D721Med (cell line): ENCODE measurements at regions not wholly inside any gene's neighbourhood (a gene's known extent, or its start where the extent isn't known, plus 50 kb on each side); places are given as distances from the start of the nearest gene placed in this dataset.
"Not testable (repeated sequence)": the region's sequence is repeated elsewhere in the genome, so short reads cannot be mapped to it uniquely, and the experiment has no call there.

Experiments used
- DNase-seq: peaks from one replicate; pipeline ENCODE4 v3.0.0; 2011; ENCODE audit warnings: low spot score; ENCODE audit not compliant: insufficient read length
- FAIRE-seq: peaks from 2 replicates; lab custom pipeline; 2011; peaks lifted over from hg19 to GRCh38; lab: Jason Lieb, UNC
- TF ChIP-seq, protein P1 (sequence below): IDR thresholded peaks from 2 replicates; pipeline ENCODE4 v1.5.1; 2012; ENCODE audit warnings: mild to moderate bottlenecking, control low read depth; ENCODE audit not compliant: insufficient read depth; ENCODE audit errors: missing control alignments

DNA sequence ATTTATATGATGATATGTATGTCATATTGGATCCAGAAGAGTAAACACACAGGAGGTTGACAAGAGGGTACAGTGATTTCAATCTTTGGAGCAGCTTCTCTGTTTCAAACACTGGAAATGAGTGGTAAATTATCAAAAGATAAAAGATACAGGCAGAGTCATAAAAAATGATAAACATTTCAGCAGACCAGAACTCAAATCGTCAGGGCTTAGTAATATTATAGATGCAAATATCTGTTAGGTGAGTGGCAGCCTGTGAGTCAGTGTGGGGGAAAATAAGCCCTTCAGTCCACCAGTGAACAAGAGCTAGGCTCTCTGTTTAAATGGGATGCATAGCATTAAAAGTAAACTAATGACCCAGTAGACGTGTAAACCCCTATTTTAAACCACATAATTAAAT lies 1378.1 kb downstream of the EFNA5 start:
- no peak for FAIRE-seq
- DNase-seq, result no peak
- TF ChIP-seq, protein P1, sequence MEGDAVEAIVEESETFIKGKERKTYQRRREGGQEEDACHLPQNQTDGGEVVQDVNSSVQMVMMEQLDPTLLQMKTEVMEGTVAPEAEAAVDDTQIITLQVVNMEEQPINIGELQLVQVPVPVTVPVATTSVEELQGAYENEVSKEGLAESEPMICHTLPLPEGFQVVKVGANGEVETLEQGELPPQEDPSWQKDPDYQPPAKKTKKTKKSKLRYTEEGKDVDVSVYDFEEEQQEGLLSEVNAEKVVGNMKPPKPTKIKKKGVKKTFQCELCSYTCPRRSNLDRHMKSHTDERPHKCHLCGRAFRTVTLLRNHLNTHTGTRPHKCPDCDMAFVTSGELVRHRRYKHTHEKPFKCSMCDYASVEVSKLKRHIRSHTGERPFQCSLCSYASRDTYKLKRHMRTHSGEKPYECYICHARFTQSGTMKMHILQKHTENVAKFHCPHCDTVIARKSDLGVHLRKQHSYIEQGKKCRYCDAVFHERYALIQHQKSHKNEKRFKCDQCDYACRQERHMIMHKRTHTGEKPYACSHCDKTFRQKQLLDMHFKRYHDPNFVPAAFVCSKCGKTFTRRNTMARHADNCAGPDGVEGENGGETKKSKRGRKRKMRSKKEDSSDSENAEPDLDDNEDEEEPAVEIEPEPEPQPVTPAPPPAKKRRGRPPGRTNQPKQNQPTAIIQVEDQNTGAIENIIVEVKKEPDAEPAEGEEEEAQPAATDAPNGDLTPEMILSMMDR, result no peak

DNA sequence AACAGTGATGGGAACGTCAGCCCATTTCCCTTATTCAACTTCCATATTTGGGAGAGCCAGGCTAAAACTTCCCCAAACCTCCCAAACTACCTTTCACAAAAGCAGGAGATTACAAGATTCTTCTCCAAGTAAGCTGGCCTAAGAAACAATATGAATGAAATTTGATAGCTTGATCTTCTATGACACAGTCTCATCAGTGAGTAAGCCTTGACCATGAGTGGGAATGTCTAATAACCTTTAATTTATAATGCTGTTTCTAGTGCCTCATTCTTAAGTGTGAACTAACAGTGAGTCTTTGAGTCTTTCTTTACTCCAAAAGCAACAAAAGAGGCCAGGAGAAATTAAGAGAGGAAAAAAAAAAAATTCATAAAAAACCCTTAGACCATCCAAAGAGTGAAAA lies 1379.9 kb downstream of the EFNA5 start:
- TF ChIP-seq, protein P1, result no peak
- FAIRE-seq (no peak), DNase-seq (no peak)

DNA sequence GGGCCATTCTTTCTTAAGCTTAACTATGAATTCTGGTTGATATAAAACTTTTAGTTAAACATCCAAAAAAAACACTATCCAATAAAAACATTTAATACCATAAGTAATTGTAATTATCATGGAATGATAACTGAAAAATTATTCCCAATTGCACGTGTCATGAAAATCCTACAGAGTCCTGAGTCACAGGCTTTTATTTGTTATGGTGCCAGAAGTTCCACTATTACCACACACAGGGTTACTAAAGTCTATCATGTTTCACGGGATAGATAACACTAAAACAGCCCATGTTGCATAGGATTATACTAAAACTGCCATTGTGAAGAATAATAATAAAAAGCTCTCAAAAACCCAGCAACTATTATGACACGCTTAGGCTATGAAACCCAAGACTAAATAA lies 1381.8 kb downstream of the EFNA5 start:
- DNase-seq (no peak), FAIRE-seq (no peak)
- TF ChIP-seq, protein P1, result no peak

DNA sequence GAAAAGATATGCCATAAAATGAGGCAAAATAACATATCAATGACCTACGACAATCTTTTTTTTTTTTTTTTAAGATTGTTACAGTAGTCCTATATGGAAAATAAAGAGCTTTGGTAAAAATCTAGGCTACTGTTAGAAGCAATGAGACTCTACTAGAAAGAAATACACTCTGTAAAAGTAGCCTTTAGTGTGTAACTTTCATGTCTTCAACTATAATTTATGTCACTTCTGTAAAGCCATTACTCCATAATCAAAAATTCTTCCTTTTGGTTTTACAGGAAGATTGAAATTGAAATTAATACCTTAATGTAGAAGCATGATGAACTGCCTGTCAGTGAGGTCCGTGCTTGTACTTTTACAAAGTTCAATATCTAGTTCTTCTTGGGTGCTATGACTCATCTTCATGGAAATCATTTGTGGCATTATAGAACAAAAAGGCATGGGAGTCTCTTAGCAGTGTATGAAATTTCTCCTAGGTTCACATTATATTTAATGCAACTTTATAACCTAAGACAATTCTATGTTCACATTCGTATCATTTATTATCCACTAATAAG lies 1393.1 kb downstream of the EFNA5 start:
- no peak for DNase-seq

DNA sequence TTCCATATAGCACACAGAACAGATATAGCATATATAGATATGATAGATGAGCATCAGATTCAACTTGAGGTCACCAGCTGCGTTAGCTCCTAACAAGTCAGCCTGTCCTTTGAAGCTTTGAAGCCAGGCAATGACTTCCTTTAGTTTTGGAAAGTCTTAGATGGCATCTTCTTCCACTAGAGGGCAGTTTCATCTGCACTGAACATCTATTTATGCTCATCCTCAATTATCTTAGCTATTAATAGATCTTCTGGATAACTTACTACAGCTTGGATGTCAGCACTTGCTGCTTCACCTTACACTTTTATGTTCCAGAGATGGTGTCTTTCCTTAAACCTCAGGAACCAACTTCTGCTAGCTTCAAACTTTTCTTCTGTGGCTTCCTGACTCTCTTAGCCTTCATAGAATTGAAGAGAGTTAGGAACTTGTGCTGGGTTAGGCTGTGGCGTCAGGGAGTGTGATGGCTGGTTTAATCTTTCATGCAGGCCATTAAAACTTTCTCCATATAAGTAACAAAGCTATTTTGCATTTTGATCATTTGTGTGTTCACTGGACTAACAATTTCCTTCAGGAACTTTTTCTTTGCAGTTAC lies 1401.4 kb downstream of the EFNA5 start:
- DNase-seq (no peak), FAIRE-seq (no peak)
- TF ChIP-seq, protein P1, result peak; percentile 38

More for the DNA sequence above, 1393.1 kb downstream of the EFNA5 start:
- FAIRE-seq, result no peak
- TF ChIP-seq, protein P1, result no peak

DNA sequence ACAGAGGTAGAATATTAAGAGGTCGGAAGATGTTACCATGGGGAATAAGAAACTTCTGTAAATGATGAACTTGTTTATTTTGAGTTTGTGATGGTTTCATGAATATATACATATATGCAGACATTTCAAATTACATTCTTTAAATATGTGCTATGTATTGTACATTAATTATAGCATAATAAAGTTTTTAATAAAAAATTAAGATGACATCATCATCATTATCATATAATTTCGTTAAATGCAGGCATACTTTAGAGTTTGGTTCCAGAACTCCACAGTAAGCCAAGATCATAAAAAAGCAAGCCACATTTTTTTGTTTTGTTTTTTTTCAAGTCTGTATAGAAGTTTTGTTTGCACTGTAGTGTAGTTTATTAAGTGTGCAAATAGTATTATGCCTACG lies 1403.5 kb downstream of the EFNA5 start:
- TF ChIP-seq, protein P1, result no peak
- DNase-seq (no peak), FAIRE-seq (no peak)

DNA sequence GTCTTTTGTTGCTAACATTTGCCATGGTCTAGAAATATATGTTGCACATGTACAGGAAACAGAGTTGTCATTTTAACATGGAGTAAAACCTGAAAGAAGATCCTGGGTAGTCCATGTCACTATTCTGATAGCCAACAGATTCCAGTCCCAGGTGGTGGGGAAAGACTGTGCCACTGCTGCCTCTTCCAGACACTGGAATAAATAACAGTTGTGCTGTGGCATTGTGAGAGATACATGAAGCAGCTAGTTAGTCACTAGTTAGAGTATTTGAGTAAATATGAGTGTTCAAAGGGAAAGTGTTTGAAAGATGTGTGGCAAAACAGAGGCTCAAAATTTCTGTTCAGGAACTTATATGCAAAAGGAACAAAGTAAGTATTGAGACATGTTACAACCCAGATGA lies 1408.3 kb downstream of the EFNA5 start:
- TF ChIP-seq, protein P1, result no peak
- DNase-seq (no peak), FAIRE-seq (no peak)

DNA sequence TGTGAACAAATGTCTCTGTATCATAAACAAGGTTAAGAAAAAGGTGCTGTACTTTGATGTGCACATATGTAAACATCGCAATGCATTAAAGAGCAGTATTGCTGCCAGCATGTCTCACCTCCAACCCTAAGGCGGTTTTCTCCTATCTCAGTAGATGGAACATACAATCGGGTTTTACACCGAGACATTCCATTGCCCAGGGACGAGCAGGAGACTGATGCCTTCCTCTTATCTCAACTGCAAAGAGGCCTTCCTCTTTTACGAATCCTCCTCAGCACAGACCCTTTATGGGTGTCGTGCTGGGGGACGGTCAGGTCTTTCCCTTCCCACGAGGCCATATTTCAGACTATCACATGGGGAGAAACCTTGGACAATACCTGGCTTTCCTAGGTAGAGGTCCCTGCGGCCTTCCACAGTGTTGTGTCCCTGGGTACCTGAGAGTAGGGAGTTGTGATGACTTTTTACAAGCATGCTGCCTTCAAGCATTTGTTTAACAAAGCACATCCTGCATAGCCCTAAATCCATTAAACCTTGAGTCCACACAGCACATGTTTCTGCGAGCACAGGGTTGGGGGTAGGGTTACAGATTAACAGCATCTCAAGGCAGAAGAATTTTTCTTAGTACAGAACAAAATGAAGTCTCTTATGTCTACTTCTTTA lies 1411.2 kb downstream of the EFNA5 start:
- DNase-seq, FAIRE-seq: not testable (repeated sequence)
